Esophagus squamous epithelium (tissue), 4 donors: ENCODE measurements at regions not wholly inside any gene's neighbourhood (a gene's known extent, or its start where the extent isn't known, plus 50 kb on each side); places are given as distances from the start of the nearest gene placed in this dataset.

Source experiments
- CTCF ChIP-seq, 6 experiments: fragments of 450-650 bp in 4 of 6; fragments of 200-600 bp in 2 of 6; sonication (generic) in 2 of 6; IDR thresholded peaks; one replicate each; pipeline ENCODE4 v1.5.1; 2016 to 2019; ENCODE audit warnings: antibody characterized with exemption in 6 of 6, mild to moderate bottlenecking in 4 of 6, moderate library complexity in 4 of 6
- POLR2A ChIP-seq, 4 donors: fragments of 450-650 bp; IDR thresholded peaks; one replicate each; pipeline ENCODE4 v1.6.1; 2017; ENCODE audit warnings: antibody characterized with exemption in 4 of 4, mild to moderate bottlenecking in 4 of 4, moderate library complexity in 3 of 4

- TF ChIP-seq CTCF (IDR thresholded peaks at IDR 0.05): no peak
- TF ChIP-seq POLR2A (IDR thresholded peaks at IDR 0.05): no peak
Measured at GRCh38 chr16:80231121-80231520, 309.7 kb upstream of the DYNLRB2 start.
